ENCODE measurements at regions not wholly inside any gene's neighbourhood (a gene's known extent, or its start where the extent isn't known, plus 50 kb on each side); places are given as distances from the start of the nearest gene placed in this dataset.
"Not testable (repeated sequence)": the region's sequence is repeated elsewhere in the genome, so short reads cannot be mapped to it uniquely, and the experiment has no call there.

DNA sequence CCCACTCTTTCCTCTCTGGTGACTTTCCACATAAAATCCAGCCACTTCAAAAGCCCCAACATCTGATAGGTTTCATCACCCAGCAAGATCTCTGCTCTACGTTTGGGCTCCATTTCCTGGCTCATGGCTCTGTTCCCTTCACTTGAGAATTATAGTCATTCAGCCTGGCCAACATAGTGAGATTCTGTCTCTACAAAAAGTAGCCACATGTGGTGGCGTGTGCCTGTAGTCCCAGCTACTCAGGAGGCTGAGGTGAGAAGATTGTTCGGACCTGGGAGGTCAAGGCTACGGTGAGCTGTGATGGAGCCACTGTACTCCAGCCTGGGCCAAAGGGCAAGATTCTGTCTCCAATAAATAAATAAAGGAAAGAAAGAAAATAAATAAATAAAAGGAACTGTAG, 83.3 kb upstream of the IGFBPL1 start:
- H2BK12ac ChIP-seq (ENCODE audit: low read length) = no peak overlapping the region
- H4K91ac ChIP-seq (ENCODE audit: low read depth, low read length) = no peak overlapping the region
- H3K18ac ChIP-seq (ENCODE audit: low read length) = no peak overlapping the region
- no peak for DNase-seq
- no peak overlapping the region for H3K4me2 ChIP-seq (ENCODE audit: low read length)
- no peak overlapping the region for H3K4me3 ChIP-seq (ENCODE audit: low read depth, low read length)
- no peak overlapping the region for H3K23ac ChIP-seq (ENCODE audit: low read length)
- no CpG with 5 or more reads among the region's 4 CpGs for WGBS (ENCODE audit: extremely low coverage, insufficient coverage, insufficient read length)
- H2BK5ac ChIP-seq (ENCODE audit: low read depth, low read length, poor library complexity) = no peak overlapping the region
- H3K9me3 ChIP-seq (ENCODE audit: insufficient read depth, low read depth, low read length) = no peaks in the 10 kb centered on the region
- no peak overlapping the region for H2AK5ac ChIP-seq (ENCODE audit: low read length)
- no peak overlapping the region for H2AFZ ChIP-seq (ENCODE audit: insufficient read depth, low read length, poor library complexity)
- no peaks in the 10 kb centered on the region for H3K27me3 ChIP-seq (ENCODE audit: insufficient read depth, low read length)
- no peak overlapping the region for H3K27ac ChIP-seq (ENCODE audit: low read depth, low read length)
- H3K14ac ChIP-seq (ENCODE audit: low read length) = no peak overlapping the region
- H3K9ac ChIP-seq (ENCODE audit: low read length) = no peak overlapping the region
- H3K4me1 ChIP-seq (ENCODE audit: control insufficient read depth in 1 of 2, insufficient read depth in 2 of 2, low read length in 2 of 2) = no peaks in the 10 kb centered on the region
- no peak overlapping the region for H3K4ac ChIP-seq (ENCODE audit: low read depth, low read length)
- no peak overlapping the region for H4K12ac ChIP-seq (ENCODE audit: low read depth, low read length)
- no peaks in the 10 kb centered on the region for H3K36me3 ChIP-seq (ENCODE audit: control insufficient read depth in 1 of 2, insufficient read depth in 2 of 2, low read length in 2 of 2)
- no peak overlapping the region for H4K8ac ChIP-seq (ENCODE audit: low read depth, low read length)
- H3K79me1 ChIP-seq (ENCODE audit: low read length) = no peaks in the 10 kb centered on the region
- H2BK120ac ChIP-seq (ENCODE audit: insufficient read depth, low read length, poor library complexity) = no peak overlapping the region
- no peaks in the 10 kb centered on the region for H3K79me2 ChIP-seq (ENCODE audit: control insufficient read depth, insufficient read depth, low read length, poor library complexity)

DNA sequence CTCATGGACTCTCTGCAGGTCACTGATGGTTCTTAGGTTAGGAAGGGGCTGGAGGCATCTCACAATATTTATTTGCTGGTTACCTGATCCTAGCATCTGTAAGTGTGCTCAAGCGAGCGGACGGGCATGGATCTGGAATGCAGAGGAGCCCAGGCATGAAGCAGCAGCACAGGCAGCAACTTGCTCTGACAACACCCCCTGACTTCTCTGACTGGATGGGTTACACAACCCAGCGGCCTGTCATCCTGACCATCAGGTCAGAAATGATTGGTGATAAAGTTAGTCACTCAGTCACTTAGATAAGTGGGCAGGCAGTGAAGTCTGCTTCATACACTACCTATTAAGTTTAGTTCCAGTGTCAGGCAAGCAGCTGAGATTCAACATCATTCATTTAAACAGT, 75.9 kb upstream of the IGFBPL1 start:
- peak; percentile 61 to 69 for DNase-seq
- not testable (repeated sequence) for H4K8ac ChIP-seq (ENCODE audit: low read depth, low read length); H3K79me1 ChIP-seq (ENCODE audit: low read length); H3K9ac ChIP-seq (ENCODE audit: low read length); H3K4me2 ChIP-seq (ENCODE audit: low read length); H3K23ac ChIP-seq (ENCODE audit: low read length); H3K27me3 ChIP-seq (ENCODE audit: insufficient read depth, low read length); H4K91ac ChIP-seq (ENCODE audit: low read depth, low read length); H3K79me2 ChIP-seq (ENCODE audit: control insufficient read depth, insufficient read depth, low read length, poor library complexity); H2BK5ac ChIP-seq (ENCODE audit: low read depth, low read length, poor library complexity); H3K4me1 ChIP-seq (ENCODE audit: control insufficient read depth in 1 of 2, insufficient read depth in 2 of 2, low read length in 2 of 2); H3K36me3 ChIP-seq (ENCODE audit: control insufficient read depth in 1 of 2, insufficient read depth in 2 of 2, low read length in 2 of 2); H2BK12ac ChIP-seq (ENCODE audit: low read length); H2AK5ac ChIP-seq (ENCODE audit: low read length); H3K4me3 ChIP-seq (ENCODE audit: low read depth, low read length); H2AFZ ChIP-seq (ENCODE audit: insufficient read depth, low read length, poor library complexity); H2BK120ac ChIP-seq (ENCODE audit: insufficient read depth, low read length, poor library complexity); H3K14ac ChIP-seq (ENCODE audit: low read length); H4K12ac ChIP-seq (ENCODE audit: low read depth, low read length); H3K18ac ChIP-seq (ENCODE audit: low read length); H3K27ac ChIP-seq (ENCODE audit: low read depth, low read length); H3K4ac ChIP-seq (ENCODE audit: low read depth, low read length); H3K9me3 ChIP-seq (ENCODE audit: insufficient read depth, low read depth, low read length)
- no CpG with 5 or more reads among the region's 4 CpGs for WGBS (ENCODE audit: extremely low coverage, insufficient coverage, insufficient read length)

DNA sequence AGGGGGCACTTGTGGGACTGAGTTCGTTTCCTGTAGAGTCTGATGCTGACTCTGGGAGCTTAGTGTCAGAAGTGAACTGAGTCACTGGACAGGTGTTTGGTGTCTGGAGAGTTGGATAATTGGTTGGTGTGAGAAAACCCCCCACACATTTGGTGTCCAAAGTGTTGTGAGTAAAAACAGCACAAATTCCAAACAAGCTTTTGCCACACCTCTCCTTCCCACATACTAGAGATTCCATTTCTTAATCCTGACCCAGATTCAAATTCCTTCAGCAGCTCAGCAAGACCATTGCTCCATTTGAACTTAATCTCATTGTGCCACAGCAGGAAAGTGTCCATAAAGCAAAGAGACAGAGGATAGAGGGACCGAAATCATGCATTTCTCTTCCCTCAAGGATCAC, 74.3 kb upstream of the IGFBPL1 start:
- not testable (repeated sequence) for H2AK5ac ChIP-seq (ENCODE audit: low read length); H3K79me2 ChIP-seq (ENCODE audit: control insufficient read depth, insufficient read depth, low read length, poor library complexity); H3K4me3 ChIP-seq (ENCODE audit: low read depth, low read length); H2BK120ac ChIP-seq (ENCODE audit: insufficient read depth, low read length, poor library complexity); H3K4me1 ChIP-seq (ENCODE audit: control insufficient read depth in 1 of 2, insufficient read depth in 2 of 2, low read length in 2 of 2); H2AFZ ChIP-seq (ENCODE audit: insufficient read depth, low read length, poor library complexity); H4K8ac ChIP-seq (ENCODE audit: low read depth, low read length); H4K91ac ChIP-seq (ENCODE audit: low read depth, low read length); H4K12ac ChIP-seq (ENCODE audit: low read depth, low read length); H3K14ac ChIP-seq (ENCODE audit: low read length); H2BK12ac ChIP-seq (ENCODE audit: low read length); H3K9ac ChIP-seq (ENCODE audit: low read length); H3K36me3 ChIP-seq (ENCODE audit: control insufficient read depth in 1 of 2, insufficient read depth in 2 of 2, low read length in 2 of 2); H2BK5ac ChIP-seq (ENCODE audit: low read depth, low read length, poor library complexity); H3K27me3 ChIP-seq (ENCODE audit: insufficient read depth, low read length); H3K79me1 ChIP-seq (ENCODE audit: low read length); H3K27ac ChIP-seq (ENCODE audit: low read depth, low read length); H3K9me3 ChIP-seq (ENCODE audit: insufficient read depth, low read depth, low read length); H3K23ac ChIP-seq (ENCODE audit: low read length); H3K4ac ChIP-seq (ENCODE audit: low read depth, low read length); H3K18ac ChIP-seq (ENCODE audit: low read length)
- peak overlapping the region; percentile 40 for H3K4me2 ChIP-seq (ENCODE audit: low read length)
- peak in 1 of 2 donors; percentile 56 for DNase-seq
- no CpG with 5 or more reads among the region's 2 CpGs for WGBS (ENCODE audit: extremely low coverage, insufficient coverage, insufficient read length)

DNA sequence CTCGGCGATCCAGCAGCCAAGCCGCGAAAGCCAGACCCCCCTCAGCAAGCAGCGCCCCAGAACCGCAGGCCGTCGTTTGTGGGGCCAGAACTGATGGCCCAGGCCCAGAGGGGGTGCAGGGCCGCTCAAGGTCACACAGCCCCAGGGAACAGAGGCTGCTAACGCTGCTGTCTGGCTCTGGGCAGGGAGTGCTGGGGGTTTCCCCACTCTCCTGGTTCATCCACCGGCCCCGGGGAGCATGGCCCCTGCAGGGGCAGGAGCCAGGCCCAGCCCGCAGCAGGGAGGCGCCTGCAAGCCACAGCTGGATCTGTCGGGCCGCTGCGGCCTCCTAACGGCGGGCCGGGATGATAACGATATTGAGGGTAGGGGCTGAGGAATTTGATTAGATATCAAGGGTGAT, 64.8 kb upstream of the IGFBPL1 start:
- no peak overlapping the region for H3K4me3 ChIP-seq (ENCODE audit: low read depth, low read length)
- peaks cover 0 to 3% of the 10 kb centered on the region in 2 experiments for H3K4me1 ChIP-seq (ENCODE audit: control insufficient read depth in 1 of 2, insufficient read depth in 2 of 2, low read length in 2 of 2)
- no peak overlapping the region for H2AFZ ChIP-seq (ENCODE audit: insufficient read depth, low read length, poor library complexity)
- no peak overlapping the region for H3K23ac ChIP-seq (ENCODE audit: low read length)
- H3K4ac ChIP-seq (ENCODE audit: low read depth, low read length) = no peak overlapping the region
- no CpG with 5 or more reads among the region's 21 CpGs for WGBS (ENCODE audit: extremely low coverage, insufficient coverage, insufficient read length)
- no peak overlapping the region for H4K8ac ChIP-seq (ENCODE audit: low read depth, low read length)
- no peak overlapping the region for H3K18ac ChIP-seq (ENCODE audit: low read length)
- H3K9me3 ChIP-seq (ENCODE audit: insufficient read depth, low read depth, low read length) = no peaks in the 10 kb centered on the region
- H3K79me2 ChIP-seq (ENCODE audit: control insufficient read depth, insufficient read depth, low read length, poor library complexity) = no peaks in the 10 kb centered on the region
- no peak overlapping the region for H2BK5ac ChIP-seq (ENCODE audit: low read depth, low read length, poor library complexity)
- no peak for DNase-seq
- no peak overlapping the region for H2BK12ac ChIP-seq (ENCODE audit: low read length)
- no peak overlapping the region for H2AK5ac ChIP-seq (ENCODE audit: low read length)
- H3K14ac ChIP-seq (ENCODE audit: low read length) = no peak overlapping the region
- no peak overlapping the region for H3K4me2 ChIP-seq (ENCODE audit: low read length)
- H3K27me3 ChIP-seq (ENCODE audit: insufficient read depth, low read length) = no peaks in the 10 kb centered on the region
- H3K36me3 ChIP-seq (ENCODE audit: control insufficient read depth in 1 of 2, insufficient read depth in 2 of 2, low read length in 2 of 2) = no peaks in the 10 kb centered on the region
- no peak overlapping the region for H4K12ac ChIP-seq (ENCODE audit: low read depth, low read length)
- H2BK120ac ChIP-seq (ENCODE audit: insufficient read depth, low read length, poor library complexity) = no peak overlapping the region
- H3K9ac ChIP-seq (ENCODE audit: low read length) = no peak overlapping the region
- H3K79me1 ChIP-seq (ENCODE audit: low read length) = no peaks in the 10 kb centered on the region
- H3K27ac ChIP-seq (ENCODE audit: low read depth, low read length) = no peak overlapping the region
- H4K91ac ChIP-seq (ENCODE audit: low read depth, low read length) = no peak overlapping the region
